ENCODE measurements at regions not wholly inside any gene's neighbourhood (a gene's known extent, or its start where the extent isn't known, plus 50 kb on each side); places are given as distances from the start of the nearest gene placed in this dataset.

GRCh38 chr1:198397208-198397808, 143.2 kb downstream of the ATP6V1G3 start:
- DNase-seq (ENCODE audit: low spot score) = no peak
- no peak overlapping the region for H3K27ac ChIP-seq
- TF ChIP-seq CTCF (IDR thresholded peaks at IDR 0.05) = no peak
- H3K4me3 ChIP-seq = no peak overlapping the region

- Histone ChIP-seq H3K27ac (no peak overlapping the region), H3K4me3 (no peak overlapping the region)
- no peak for DNase-seq (ENCODE audit: low spot score)
- TF ChIP-seq CTCF (IDR thresholded peaks at IDR 0.05) = no peak
Measured at GRCh38 chr1:198391393-198392020, 149.0 kb downstream of the ATP6V1G3 start.

- no peak for TF ChIP-seq CTCF (IDR thresholded peaks at IDR 0.05)
- Histone ChIP-seq H3K4me3 (no peak overlapping the region), H3K27ac (no peak overlapping the region)
- no peak for DNase-seq (ENCODE audit: low spot score)
Measured at GRCh38 chr1:198387587-198387986, 152.9 kb downstream of the ATP6V1G3 start.

- TF ChIP-seq CTCF (IDR thresholded peaks at IDR 0.05) = no peak
- no peak overlapping the region for H3K27ac ChIP-seq
- DNase-seq (ENCODE audit: low spot score) = no peak
- no peak overlapping the region for H3K4me3 ChIP-seq
Measured at GRCh38 chr1:198380275-198380674, 160.2 kb downstream of the ATP6V1G3 start.

- no peak overlapping the region for H3K27ac ChIP-seq
- no peak for DNase-seq (ENCODE audit: low spot score)
- TF ChIP-seq CTCF (IDR thresholded peaks at IDR 0.05) = no peak
- H3K4me3 ChIP-seq = no peak overlapping the region
Measured at GRCh38 chr1:198377702-198378101, 162.8 kb downstream of the ATP6V1G3 start.

GRCh38 chr1:198374288-198374687, 166.2 kb downstream of the ATP6V1G3 start:
- no peak overlapping the region for H3K27ac ChIP-seq
- no peak for TF ChIP-seq CTCF (IDR thresholded peaks at IDR 0.05)
- no peak overlapping the region for H3K4me3 ChIP-seq
- DNase-seq (ENCODE audit: low spot score) = no peak

GRCh38 chr1:198373376-198373775, 167.1 kb downstream of the ATP6V1G3 start:
- no peak for DNase-seq (ENCODE audit: low spot score)
- Histone ChIP-seq H3K27ac (no peak overlapping the region), H3K4me3 (no peak overlapping the region)
- no peak for TF ChIP-seq CTCF (IDR thresholded peaks at IDR 0.05)

Measured in coronary artery (tissue), 2 donors.